Endothelial cell (in vitro differentiated cells): ENCODE measurements at regions not wholly inside any gene's neighbourhood (a gene's known extent, or its start where the extent isn't known, plus 50 kb on each side); places are given as distances from the start of the nearest gene placed in this dataset.

ENCODE experiments used
- DNase-seq: peaks from one replicate; pipeline ENCODE4 v3.0.0; 2021; ENCODE audit warnings: low spot score
- H3K27ac Mint-ChIP-seq: one replicate; pipeline ENCODE4 v1.8.0; 2021; ENCODE audit warnings: mixed read lengths, inconsistent platforms; ENCODE audit not compliant: unreplicated experiment
- H3K27me3 Mint-ChIP-seq: one replicate; pipeline ENCODE4 v1.8.0; 2021; ENCODE audit warnings: mild to moderate bottlenecking, moderate library complexity, mixed read lengths, inconsistent platforms; ENCODE audit not compliant: unreplicated experiment
- H3K36me3 Mint-ChIP-seq: one replicate; pipeline ENCODE4 v1.8.0; 2021; ENCODE audit warnings: mild to moderate bottlenecking, low read depth, mixed read lengths, inconsistent platforms; ENCODE audit not compliant: unreplicated experiment
- H3K4me1 Mint-ChIP-seq: one replicate; pipeline ENCODE4 v1.8.0; 2021; ENCODE audit warnings: mild to moderate bottlenecking, mixed read lengths, inconsistent platforms; ENCODE audit not compliant: unreplicated experiment
- H3K4me3 Mint-ChIP-seq: one replicate; pipeline ENCODE4 v1.8.0; 2021; ENCODE audit warnings: mild to moderate bottlenecking, mixed read lengths, inconsistent platforms; ENCODE audit not compliant: unreplicated experiment
- H3K9me3 Mint-ChIP-seq: one replicate; pipeline ENCODE4 v1.8.0; 2021; ENCODE audit warnings: mixed read lengths, inconsistent platforms; ENCODE audit not compliant: unreplicated experiment
- TF ChIP-seq, protein P1 (sequence below): fragments of 200-600 bp; sonication (generic); IDR thresholded peaks from one replicate; pipeline ENCODE4 v1.5.0; 2021; ENCODE audit warnings: antibody characterized with exemption; ENCODE audit not compliant: unreplicated experiment

DNA sequence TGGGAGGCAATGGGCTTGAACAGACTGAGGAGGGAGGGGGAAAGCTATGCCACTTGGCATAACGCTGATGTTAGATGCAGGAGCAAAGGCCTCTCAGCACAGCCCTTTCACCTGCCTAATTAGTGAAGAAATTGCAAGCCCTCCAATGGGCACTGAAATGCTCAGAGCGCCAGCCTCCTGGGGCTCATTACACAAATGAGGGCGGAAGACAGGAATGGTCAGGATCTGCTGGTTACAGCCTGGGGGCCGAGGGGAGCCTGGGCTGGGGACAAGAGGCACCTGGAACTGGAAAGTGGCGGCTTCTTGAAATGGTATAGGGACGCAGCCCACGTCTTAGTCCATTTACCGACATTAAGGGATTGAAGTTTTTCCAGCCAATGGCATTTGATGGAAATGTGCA, 50.2 kb upstream of the PLET1 start:
- Mint-ChIP-seq H3K27ac (no peak overlapping the region), H3K4me3 (no peak overlapping the region), H3K27me3 (peaks cover 1% of the 10 kb centered on the region), H3K9me3 (no peaks in the 10 kb centered on the region), H3K36me3 (no peaks in the 10 kb centered on the region), H3K4me1 (no peaks in the 10 kb centered on the region)
- TF ChIP-seq, protein P1, sequence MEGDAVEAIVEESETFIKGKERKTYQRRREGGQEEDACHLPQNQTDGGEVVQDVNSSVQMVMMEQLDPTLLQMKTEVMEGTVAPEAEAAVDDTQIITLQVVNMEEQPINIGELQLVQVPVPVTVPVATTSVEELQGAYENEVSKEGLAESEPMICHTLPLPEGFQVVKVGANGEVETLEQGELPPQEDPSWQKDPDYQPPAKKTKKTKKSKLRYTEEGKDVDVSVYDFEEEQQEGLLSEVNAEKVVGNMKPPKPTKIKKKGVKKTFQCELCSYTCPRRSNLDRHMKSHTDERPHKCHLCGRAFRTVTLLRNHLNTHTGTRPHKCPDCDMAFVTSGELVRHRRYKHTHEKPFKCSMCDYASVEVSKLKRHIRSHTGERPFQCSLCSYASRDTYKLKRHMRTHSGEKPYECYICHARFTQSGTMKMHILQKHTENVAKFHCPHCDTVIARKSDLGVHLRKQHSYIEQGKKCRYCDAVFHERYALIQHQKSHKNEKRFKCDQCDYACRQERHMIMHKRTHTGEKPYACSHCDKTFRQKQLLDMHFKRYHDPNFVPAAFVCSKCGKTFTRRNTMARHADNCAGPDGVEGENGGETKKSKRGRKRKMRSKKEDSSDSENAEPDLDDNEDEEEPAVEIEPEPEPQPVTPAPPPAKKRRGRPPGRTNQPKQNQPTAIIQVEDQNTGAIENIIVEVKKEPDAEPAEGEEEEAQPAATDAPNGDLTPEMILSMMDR, result no peak
- DNase-seq, result no peak

DNA sequence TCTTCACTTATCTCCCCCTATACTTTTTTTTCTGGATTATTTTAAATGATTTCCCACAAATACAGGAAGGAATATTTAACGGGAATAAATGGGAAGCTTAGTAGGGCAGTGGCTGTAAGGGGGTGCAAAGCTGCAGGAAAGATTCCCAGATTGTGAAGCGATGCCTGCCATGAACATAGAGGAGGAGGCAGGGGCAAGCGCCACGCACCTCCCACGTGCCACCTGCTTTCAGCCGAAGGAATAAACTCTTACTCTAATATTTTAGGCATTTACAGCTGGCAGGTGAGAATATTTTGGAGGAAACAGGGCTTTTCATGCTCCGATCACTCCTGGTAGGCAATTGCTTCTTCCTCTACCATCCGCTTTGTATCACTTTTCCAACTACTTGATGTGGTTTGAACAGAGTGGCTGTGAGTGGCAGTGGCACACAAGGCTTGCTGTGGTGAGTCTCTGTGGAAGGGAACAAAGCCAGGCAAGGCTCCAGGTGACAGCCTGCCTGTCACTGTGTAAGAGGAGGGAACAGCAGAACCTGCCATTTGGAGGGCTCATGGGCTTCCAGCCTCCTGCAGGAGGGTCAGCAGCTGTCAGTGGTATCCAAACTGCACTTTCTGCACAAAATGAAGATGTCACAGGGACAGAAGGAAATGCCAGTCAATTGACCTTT, 54.5 kb upstream of the PLET1 start:
- Mint-ChIP-seq H3K36me3 (no peaks in the 10 kb centered on the region), H3K4me1 (no peaks in the 10 kb centered on the region), H3K27ac (no peak overlapping the region), H3K27me3 (peaks cover 3% of the 10 kb centered on the region), H3K4me3 (no peak overlapping the region), H3K9me3 (no peaks in the 10 kb centered on the region)
- TF ChIP-seq, protein P1, result no peak
- DNase-seq, result no peak

DNA sequence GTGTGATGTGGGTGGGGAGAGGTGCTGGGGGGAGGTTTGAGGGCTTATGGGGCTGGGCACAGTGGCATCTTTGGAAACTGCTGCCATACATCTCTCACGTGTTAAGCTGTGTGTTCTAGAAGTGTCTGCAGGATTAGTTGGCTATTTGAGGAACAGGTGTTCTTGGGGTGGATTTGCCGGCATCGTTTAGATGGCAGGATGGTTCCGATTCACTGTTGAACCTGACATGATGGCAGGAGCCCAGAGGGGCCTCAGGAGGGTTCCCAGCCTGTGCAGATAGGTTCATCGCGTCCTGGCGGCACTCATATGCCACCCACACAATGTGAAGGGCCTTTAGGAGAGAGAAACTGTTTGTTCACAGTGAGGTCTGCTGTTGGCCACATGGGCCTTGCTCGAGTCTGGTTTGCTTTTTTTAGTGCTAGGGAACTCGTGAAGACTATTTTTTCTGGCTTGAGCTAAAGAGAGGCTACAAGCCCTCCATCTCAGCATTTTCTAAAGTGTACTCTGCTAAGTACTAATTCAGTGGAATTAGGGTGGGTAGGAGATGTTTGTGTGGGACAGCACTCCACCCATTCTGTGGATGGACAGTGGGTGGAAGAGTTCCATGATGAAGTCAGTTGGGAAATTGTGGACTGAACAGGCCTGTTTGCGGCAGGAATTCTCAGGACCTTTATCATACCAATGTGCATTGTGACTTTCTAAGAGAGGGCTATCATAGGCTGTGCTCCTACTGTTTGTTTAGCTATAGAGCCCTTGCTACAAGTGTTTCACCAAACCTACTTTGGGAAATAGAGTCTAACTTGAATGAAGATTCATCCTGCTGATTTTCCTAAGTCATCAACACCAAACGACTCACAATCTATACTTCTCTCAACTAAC, 55.4 kb upstream of the PLET1 start:
- Mint-ChIP-seq H3K4me3 (no peak overlapping the region), H3K9me3 (no peaks in the 10 kb centered on the region), H3K27ac (no peak overlapping the region), H3K27me3 (peaks cover 2% of the 10 kb centered on the region), H3K4me1 (no peaks in the 10 kb centered on the region), H3K36me3 (peaks cover 5% of the 10 kb centered on the region)
- TF ChIP-seq, protein P1, result no peak
- no peak for DNase-seq

DNA sequence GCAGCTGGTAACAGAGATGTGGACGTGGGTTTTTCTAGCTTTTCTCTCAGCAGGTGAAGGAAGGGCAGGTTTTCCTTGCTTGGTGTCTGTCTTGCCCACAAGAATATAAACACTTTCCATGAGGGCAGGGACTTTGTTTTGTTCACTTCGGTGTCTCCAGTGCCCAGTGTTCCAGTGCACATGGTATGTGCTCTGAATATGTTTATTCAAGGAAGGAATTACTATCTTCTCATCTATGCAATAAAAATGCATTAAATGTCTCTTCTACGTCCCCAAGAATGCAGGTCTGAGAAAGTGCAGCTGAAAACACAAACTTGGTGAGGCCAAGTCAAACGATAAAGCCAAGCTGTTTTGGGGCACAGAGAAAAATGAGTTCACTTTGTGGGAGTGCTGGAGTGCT, 56.3 kb upstream of the PLET1 start:
- no peak overlapping the region for H3K4me3 Mint-ChIP-seq
- H3K4me1 Mint-ChIP-seq, result no peaks in the 10 kb centered on the region
- H3K27me3 Mint-ChIP-seq, result peaks cover 2% of the 10 kb centered on the region
- DNase-seq, result no peak
- TF ChIP-seq, protein P1, result no peak
- H3K27ac Mint-ChIP-seq, result no peak overlapping the region
- peaks cover 7% of the 10 kb centered on the region for H3K36me3 Mint-ChIP-seq
- no peaks in the 10 kb centered on the region for H3K9me3 Mint-ChIP-seq

DNA sequence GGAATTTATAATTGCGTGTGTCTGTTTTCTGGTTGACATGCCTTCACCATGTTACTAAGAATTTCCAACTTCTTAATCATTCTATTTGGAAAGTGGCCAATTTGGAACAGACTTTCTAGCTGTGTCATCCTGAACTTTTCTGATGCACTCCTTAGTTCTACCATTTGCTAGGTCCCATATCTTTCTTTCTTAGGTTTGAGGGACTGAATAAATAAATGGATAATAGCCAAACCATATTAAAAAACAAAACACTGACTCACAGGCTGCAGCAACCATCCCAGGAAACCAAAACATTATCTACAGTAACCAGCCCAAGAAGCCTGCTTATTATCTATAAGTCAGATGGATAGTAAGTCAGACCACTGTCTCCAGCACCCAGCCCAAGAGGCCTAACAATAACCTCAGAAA, 57.5 kb upstream of the PLET1 start:
- Mint-ChIP-seq H3K27ac (no peak overlapping the region), H3K4me1 (no peaks in the 10 kb centered on the region), H3K36me3 (peaks cover 7% of the 10 kb centered on the region), H3K27me3 (peaks cover 2% of the 10 kb centered on the region), H3K4me3 (no peak overlapping the region), H3K9me3 (no peaks in the 10 kb centered on the region)
- TF ChIP-seq, protein P1, result no peak
- DNase-seq, result no peak
